C4-2B (cell line): ENCODE measurements at regions not wholly inside any gene's neighbourhood (a gene's known extent, or its start where the extent isn't known, plus 50 kb on each side); places are given as distances from the start of the nearest gene placed in this dataset.

ENCODE experiments used
- H3K27ac ChIP-seq: fragments of 450-650 bp; 2 replicates; pipeline ENCODE4 v1.5.1; 2017
- CTCF ChIP-seq: fragments of 450-650 bp; conservative IDR thresholded peaks from 2 replicates; pipeline ENCODE4 v1.5.1; 2017; ENCODE audit warnings: mild to moderate bottlenecking
- ZFX ChIP-seq: fragments of 450-650 bp; IDR thresholded peaks from 2 replicates; pipeline ENCODE4 v1.6.1; 2017

- TF ChIP-seq CTCF (no peak), ZFX (no peak)
Observed at GRCh38 chr13:72431981-72432682, 295.3 kb downstream of the MZT1 start.

GRCh38 chr13:72430923-72431322 is 296.5 kb downstream of the MZT1 start:
- H3K27ac ChIP-seq = no peak overlapping the region
- no peak for TF ChIP-seq ZFX

More at GRCh38 chr13:72431981-72432682, 295.3 kb downstream of the MZT1 start:
- no peak overlapping the region for H3K27ac ChIP-seq

- TF ChIP-seq ZFX (no peak), CTCF (no peak)
- H3K27ac ChIP-seq = no peak overlapping the region
Observed at GRCh38 chr13:72427757-72428528, 299.5 kb downstream of the MZT1 start.

GRCh38 chr13:72424059-72424458 is 303.4 kb downstream of the MZT1 start:
- no peak overlapping the region for H3K27ac ChIP-seq
- TF ChIP-seq CTCF (no peak), ZFX (no peak)

- no peak overlapping the region for H3K27ac ChIP-seq
- TF ChIP-seq CTCF (no peak), ZFX (no peak)
Observed at GRCh38 chr13:72415817-72416216, 311.6 kb downstream of the MZT1 start.

GRCh38 chr13:72412481-72412880 is 314.9 kb downstream of the MZT1 start:
- TF ChIP-seq CTCF = no peak
- no peak for TF ChIP-seq ZFX
- no peak overlapping the region for H3K27ac ChIP-seq

- no peak overlapping the region for H3K27ac ChIP-seq
- TF ChIP-seq ZFX (no peak), CTCF (no peak)
Observed at GRCh38 chr13:72405441-72405840, 322.0 kb downstream of the MZT1 start.
